GM12878 (cell line): ENCODE measurements at regions not wholly inside any gene's neighbourhood (a gene's known extent, or its start where the extent isn't known, plus 50 kb on each side); places are given as distances from the start of the nearest gene placed in this dataset.

Experiments
- ATAC-seq: fragments of 200-7000 bp; cut with Tn5 transposase; 3 replicates; pipeline ENCODE4 v1.9.1; 2020; ENCODE audit warnings: mild to moderate bottlenecking, moderate library complexity
- BruUV-seq: library from RNA; stranded (reverse); fragments of 400-500 nt; replicated peaks from 2 replicates; lab custom pipeline; 2021; lab: Mats Ljungman, UMichigan
- CTCF ChIA-PET: fragments of 300-600 bp; sonication (Branson Sonifier 250); formaldehyde crosslinking; extraction: SDS; loops from one replicate; lab custom pipeline; 2021; ENCODE audit warnings: inconsistent platforms; lab: Yijun Ruan, JAX
- POLR2A ChIA-PET: fragments of 350-600 bp; formaldehyde crosslinking; extraction: SDS; loops from one replicate; lab custom pipeline; 2021; ENCODE audit warnings: inconsistent platforms; lab: Charles Lee
- RAD21 ChIA-PET: fragments of 300-600 bp; sonication (Branson Sonifier 250); formaldehyde crosslinking; loops from one replicate; lab custom pipeline; 2023; ENCODE audit warnings: antibody characterized with exemption; ENCODE audit not compliant: unreplicated experiment; lab: Charles Lee
- SMC1A ChIA-PET: fragments of 300-600 bp; sonication (Branson Sonifier 250); formaldehyde crosslinking; loops from one replicate; lab custom pipeline; 2023; ENCODE audit not compliant: unreplicated experiment, uncharacterized antibody; lab: Charles Lee
- DNase-seq: peaks from one replicate; pipeline ENCODE4 v3.0.0-alpha.2; 2011; ENCODE audit warnings: low read depth, low spot score
- FAIRE-seq: peaks from 3 replicates; lab custom pipeline; 2011; peaks lifted over from hg19 to GRCh38; lab: Jason Lieb, UNC
- H2AFZ ChIP-seq: 2 replicates; pipeline ENCODE4 v1.6.0; 2011; ENCODE audit warnings: low read depth, low read length, control low read depth; ENCODE audit not compliant: control insufficient read depth
- H3K27ac ChIP-seq: 2 replicates; pipeline ENCODE4 v1.5.1; 2011; ENCODE audit warnings: control low read depth; ENCODE audit not compliant: control insufficient read depth, insufficient read depth
- H3K27me3 ChIP-seq, 2 experiments: replicated peaks in 1 of 2; 2 replicates each; pipeline versions ENCODE4 v1.6.0 to v1.6.1; 2011; ENCODE audit warnings: low read length in 1 of 2; ENCODE audit not compliant: control insufficient read depth in 2 of 2, insufficient read depth in 2 of 2
- H3K36me3 ChIP-seq, 2 experiments: 2 replicates each; pipeline ENCODE4 v1.5.1; 2011; ENCODE audit warnings: low read length in 1 of 2; ENCODE audit not compliant: control insufficient read depth in 2 of 2, insufficient read depth in 2 of 2
- H3K4me1 ChIP-seq: 2 replicates; pipeline ENCODE4 v1.6.1; 2011; ENCODE audit warnings: mild to moderate bottlenecking, low read length, moderate library complexity, mixed read lengths; ENCODE audit not compliant: control insufficient read depth, insufficient read depth
- H3K4me2 ChIP-seq: 2 replicates; pipeline ENCODE4 v1.6.0; 2011; ENCODE audit warnings: control low read depth; ENCODE audit not compliant: control insufficient read depth, insufficient read depth
- H3K4me3 ChIP-seq: fragments of 200-600 bp; sonication (generic); 2 replicates; pipeline ENCODE4 v1.5.1; 2016
- H3K79me2 ChIP-seq: 2 replicates; pipeline ENCODE4 v1.6.0; 2011; ENCODE audit warnings: low read length; ENCODE audit not compliant: control insufficient read depth, insufficient read depth
- H3K9ac ChIP-seq: 2 replicates; pipeline ENCODE4 v1.8.0; 2011; ENCODE audit warnings: low read length, control low read depth, mixed read lengths; ENCODE audit not compliant: control insufficient read depth, insufficient read depth
- H3K9me3 ChIP-seq: replicated peaks from 3 replicates; pipeline ENCODE4 v1.5.1; 2011; ENCODE audit warnings: mild to moderate bottlenecking, low read length; ENCODE audit not compliant: control insufficient read depth, insufficient read depth
- H4K20me1 ChIP-seq: 2 replicates; pipeline ENCODE4 v1.6.0; 2011; ENCODE audit not compliant: control insufficient read depth, insufficient read depth
- NFYB ChIP-seq: IDR thresholded peaks from 2 replicates; pipeline ENCODE4 v1.6.1; 2011; ENCODE audit warnings: low read depth, mild to moderate bottlenecking, low read length, improper control_type of control experiment, moderate library complexity; ENCODE audit not compliant: insufficient read depth
- SUPT20H ChIP-seq: IDR thresholded peaks from 2 replicates; pipeline ENCODE4 v1.6.1; 2011; ENCODE audit warnings: low read depth, mild to moderate bottlenecking, low read length, moderate library complexity, borderline replicate concordance; ENCODE audit not compliant: control insufficient read depth
- ZNF207 ChIP-seq: fragments of 450-650 bp; IDR thresholded peaks from 2 replicates; pipeline ENCODE4 v1.6.1; 2014; ENCODE audit warnings: antibody characterized with exemption, mild to moderate bottlenecking, borderline replicate concordance
- WGBS: methylation state at CpG from one replicate; pipeline ENCODE4 v1.1.6; 2016; ENCODE audit warnings: low lambda C conversion rate; ENCODE audit not compliant: insufficient replicate concordance, insufficient coverage; ENCODE audit errors: missing lambda C conversion rate; 5-methylcytosine and 5-hydroxymethylcytosine counted together
- in situ Hi-C: fragments of 300-500 bp; cut with MboI; formaldehyde crosslinking; loops from 9 replicates; pipeline ENCODE4 v1.14.3; 2018; ENCODE audit warnings: mixed read lengths
- intact Hi-C: fragments of 100-400 bp; cut with micrococcal nuclease; formaldehyde crosslinking; loops from one replicate; pipeline ENCODE4 v1.14.2; 2022; ENCODE audit not compliant: unreplicated experiment
- TF ChIP-seq, protein P1 (sequence below): IDR thresholded peaks from 2 replicates; pipeline ENCODE4 v1.6.1; 2011; ENCODE audit warnings: mild to moderate bottlenecking, low read depth, low read length, moderate library complexity; ENCODE audit not compliant: insufficient replicate concordance
- TF ChIP-seq, protein P2 (sequence below): fragments of 450-650 bp; IDR thresholded peaks from 2 replicates; pipeline ENCODE4 v1.6.1; 2016; ENCODE audit warnings: mild to moderate bottlenecking
- TF ChIP-seq, protein P3 (sequence below): IDR thresholded peaks from 2 replicates; pipeline ENCODE4 v1.6.1; 2011; ENCODE audit warnings: borderline replicate concordance, low read depth, mild to moderate bottlenecking, moderate library complexity, low read length; ENCODE audit not compliant: insufficient read depth, poor library complexity, severe bottlenecking

DNA sequence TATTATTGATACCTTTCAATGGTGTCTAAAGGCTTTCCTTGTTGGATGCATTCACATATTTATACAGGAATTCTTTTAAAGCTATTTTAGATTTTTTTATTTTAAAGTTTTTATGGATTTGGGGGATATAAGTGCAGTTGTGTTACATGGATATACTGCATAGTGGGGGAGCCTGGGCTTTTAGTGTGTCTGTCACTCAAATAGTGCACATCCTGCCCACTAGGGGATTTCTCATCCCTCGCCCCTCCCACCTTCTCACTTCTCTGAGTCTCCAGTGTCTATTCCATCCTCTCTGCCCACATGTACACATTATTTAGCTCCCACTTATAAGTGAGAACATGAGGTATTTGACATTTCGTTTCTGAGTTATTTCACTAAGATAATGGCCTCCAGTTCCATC, 154.0 kb upstream of the MKI67 start:
- POLR2A ChIA-PET, result no interaction called here
- H3K4me1 ChIP-seq, result no peaks in the 10 kb centered on the region
- intact Hi-C loops (no loop called here), in situ Hi-C loops (no loop called here)
- SMC1A ChIA-PET, result no interaction called here
- no peak overlapping the region for H3K4me2 ChIP-seq
- no peaks in the 10 kb centered on the region for H3K9me3 ChIP-seq
- H3K27ac ChIP-seq, result no peak overlapping the region
- H2AFZ ChIP-seq, result no peak overlapping the region
- WGBS, result 0% methylated on average over 2 of the region's 2 CpGs
- no peak for DNase-seq
- H3K4me3 ChIP-seq, result no peak overlapping the region
- no TSS peak for BruUV-seq
- peak; percentile 69 for ATAC-seq
- H4K20me1 ChIP-seq, result no peaks in the 10 kb centered on the region
- TF ChIP-seq, protein P1, sequence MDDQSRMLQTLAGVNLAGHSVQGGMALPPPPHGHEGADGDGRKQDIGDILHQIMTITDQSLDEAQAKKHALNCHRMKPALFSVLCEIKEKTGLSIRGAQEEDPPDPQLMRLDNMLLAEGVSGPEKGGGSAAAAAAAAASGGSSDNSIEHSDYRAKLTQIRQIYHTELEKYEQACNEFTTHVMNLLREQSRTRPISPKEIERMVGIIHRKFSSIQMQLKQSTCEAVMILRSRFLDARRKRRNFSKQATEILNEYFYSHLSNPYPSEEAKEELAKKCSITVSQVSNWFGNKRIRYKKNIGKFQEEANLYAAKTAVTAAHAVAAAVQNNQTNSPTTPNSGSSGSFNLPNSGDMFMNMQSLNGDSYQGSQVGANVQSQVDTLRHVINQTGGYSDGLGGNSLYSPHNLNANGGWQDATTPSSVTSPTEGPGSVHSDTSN, result peak; percentile 71
- TF ChIP-seq ZNF207 (no peak), SUPT20H (no peak)
- TF ChIP-seq, protein P2, sequence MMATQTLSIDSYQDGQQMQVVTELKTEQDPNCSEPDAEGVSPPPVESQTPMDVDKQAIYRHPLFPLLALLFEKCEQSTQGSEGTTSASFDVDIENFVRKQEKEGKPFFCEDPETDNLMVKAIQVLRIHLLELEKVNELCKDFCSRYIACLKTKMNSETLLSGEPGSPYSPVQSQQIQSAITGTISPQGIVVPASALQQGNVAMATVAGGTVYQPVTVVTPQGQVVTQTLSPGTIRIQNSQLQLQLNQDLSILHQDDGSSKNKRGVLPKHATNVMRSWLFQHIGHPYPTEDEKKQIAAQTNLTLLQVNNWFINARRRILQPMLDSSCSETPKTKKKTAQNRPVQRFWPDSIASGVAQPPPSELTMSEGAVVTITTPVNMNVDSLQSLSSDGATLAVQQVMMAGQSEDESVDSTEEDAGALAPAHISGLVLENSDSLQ, result peak; percentile 83
- no peak overlapping the region for H3K9ac ChIP-seq
- FAIRE-seq, result no peak
- no peaks in the 10 kb centered on the region; a peak in 1 of 4 replicates for H3K27me3 ChIP-seq
- CTCF ChIA-PET, result interaction anchor here (1.2 kb wide), 1 partner anchor 16 kb away, joined by 4 read pairs; no protein-coding TSS in a partner anchor
- H3K36me3 ChIP-seq, result no peaks in the 10 kb centered on the region
- RAD21 ChIA-PET, result no interaction called here
- no peaks in the 10 kb centered on the region for H3K79me2 ChIP-seq

DNA sequence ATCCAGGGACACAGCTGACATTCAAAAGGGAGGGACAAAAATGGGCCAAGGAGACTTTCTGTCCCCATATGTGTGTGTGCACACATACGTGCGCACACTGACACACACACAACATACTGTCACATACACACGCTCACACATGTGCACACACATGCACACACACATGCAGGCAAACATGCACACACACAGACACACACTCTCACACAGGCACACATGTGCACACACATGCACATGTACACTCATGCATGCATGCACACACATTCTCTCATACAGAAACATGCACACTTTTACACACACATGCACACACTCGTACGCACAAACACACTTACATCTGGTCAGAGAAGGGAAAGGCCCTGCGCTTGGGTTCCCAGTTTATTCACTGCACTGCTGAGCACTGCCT, 155.1 kb upstream of the MKI67 start:
- TF ChIP-seq NFYB, result no peak
- TF ChIP-seq, protein P3, sequence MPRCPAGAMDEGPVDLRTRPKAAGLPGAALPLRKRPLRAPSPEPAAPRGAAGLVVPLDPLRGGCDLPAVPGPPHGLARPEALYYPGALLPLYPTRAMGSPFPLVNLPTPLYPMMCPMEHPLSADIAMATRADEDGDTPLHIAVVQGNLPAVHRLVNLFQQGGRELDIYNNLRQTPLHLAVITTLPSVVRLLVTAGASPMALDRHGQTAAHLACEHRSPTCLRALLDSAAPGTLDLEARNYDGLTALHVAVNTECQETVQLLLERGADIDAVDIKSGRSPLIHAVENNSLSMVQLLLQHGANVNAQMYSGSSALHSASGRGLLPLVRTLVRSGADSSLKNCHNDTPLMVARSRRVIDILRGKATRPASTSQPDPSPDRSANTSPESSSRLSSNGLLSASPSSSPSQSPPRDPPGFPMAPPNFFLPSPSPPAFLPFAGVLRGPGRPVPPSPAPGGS, result peak; percentile 88
- TF ChIP-seq, protein P1, result peak; percentile 14
- TF ChIP-seq, all 136 proteins: peak for 2
- in situ Hi-C loops (no loop called here), intact Hi-C loops (no loop called here)
- FAIRE-seq, result no peak
- Histone ChIP-seq H3K36me3 (no peaks in the 10 kb centered on the region), H4K20me1 (no peaks in the 10 kb centered on the region), H3K27me3 (peaks cover 0 to 2% of the 10 kb centered on the region in 2 experiments; a peak in 2 of 4 replicates), H3K4me2 (no peak overlapping the region), H3K4me1 (no peaks in the 10 kb centered on the region), H3K79me2 (no peaks in the 10 kb centered on the region), H2AFZ (no peak overlapping the region), H3K27ac (no peak overlapping the region), H3K9ac (no peak overlapping the region), H3K4me3 (no peak overlapping the region), H3K9me3 (no peaks in the 10 kb centered on the region)
- ChIA-PET SMC1A (no interaction called here), CTCF (no interaction called here), RAD21 (no interaction called here), POLR2A (no interaction called here)
- WGBS, result 48% methylated on average over 6 of the region's 6 CpGs
- BruUV-seq, result no TSS peak
- no peak for ATAC-seq
- DNase-seq, result no peak
